Activated naive CD8-positive, alpha-beta T cell treated with anti-CD3 and anti-CD28 coated beads, Interleukin-2, amount 50 U/mL, for 16 hours (primary cell): ENCODE measurements at regions not wholly inside any gene's neighbourhood (a gene's known extent, or its start where the extent isn't known, plus 50 kb on each side); places are given as distances from the start of the nearest gene placed in this dataset.
A peak's percentile ranks its signal among the peaks of the same experiment; 100 is the strongest.

Experiments
- DNase-seq: peaks from one replicate; pipeline ENCODE4 v3.0.0-alpha.2; 2020; ENCODE audit warnings: low read depth, low spot score

DNA sequence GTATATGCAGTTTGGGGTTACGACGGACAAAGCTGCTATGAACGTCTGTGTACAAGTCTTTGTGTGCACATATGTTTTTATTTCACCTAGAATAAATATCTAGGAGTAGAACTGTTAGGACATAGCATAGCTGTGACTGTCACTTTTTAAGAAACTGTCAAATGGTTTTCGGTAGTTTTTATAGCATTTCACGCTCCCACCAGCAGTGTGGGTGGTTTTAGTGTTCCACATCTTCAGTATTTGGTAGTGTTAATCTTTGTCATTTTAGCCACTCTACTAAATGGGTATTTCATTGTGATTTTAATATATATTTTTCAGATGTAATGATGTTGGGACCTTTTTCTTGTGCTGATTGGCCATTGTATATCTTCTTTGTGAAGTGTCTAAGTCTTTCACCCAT lies 109.1 kb upstream of the BCAT1 start:
- no peak for DNase-seq

DNA sequence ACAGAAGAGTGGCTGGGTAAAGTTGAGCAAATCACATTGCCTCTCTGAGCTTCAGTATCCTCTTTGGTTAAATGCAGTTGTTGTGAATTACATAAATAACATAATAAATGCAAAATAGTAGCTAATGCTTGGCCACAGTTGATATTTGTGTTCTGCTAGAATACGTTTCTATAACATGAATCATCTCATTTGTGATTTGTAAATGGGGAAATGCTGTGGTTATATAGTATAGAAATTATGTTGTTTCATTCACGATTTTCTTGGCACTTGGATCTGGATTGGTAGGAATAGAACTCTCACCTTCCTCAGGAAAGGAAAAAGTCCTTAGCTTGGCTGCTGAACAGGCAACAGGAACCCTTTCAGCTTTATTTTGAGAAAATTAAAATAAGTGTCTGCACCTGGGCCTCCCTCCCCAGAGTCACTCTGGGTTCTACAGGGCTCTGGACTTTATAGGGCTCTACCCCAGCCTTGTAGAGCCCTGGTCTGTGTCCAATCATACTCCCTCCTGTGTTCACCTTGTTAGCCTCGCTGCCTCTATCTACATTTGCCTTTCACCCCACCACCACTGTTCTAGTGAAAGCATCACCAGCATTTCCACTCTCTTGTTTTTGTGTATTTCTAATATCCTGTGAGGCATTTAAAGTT lies 107.7 kb upstream of the BCAT1 start:
- no peak for DNase-seq

GRCh38 chr12:25056011-25056410 lies 107.1 kb upstream of the BCAT1 start:
- DNase-seq, result no peak

GRCh38 chr12:25054783-25055144 lies 105.9 kb upstream of the BCAT1 start:
- DNase-seq, result peak; percentile 23

GRCh38 chr12:25054076-25054782 lies 105.3 kb upstream of the BCAT1 start:
- no peak for DNase-seq

GRCh38 chr12:25052914-25053211 lies 104.0 kb upstream of the BCAT1 start:
- DNase-seq, result no peak

DNA sequence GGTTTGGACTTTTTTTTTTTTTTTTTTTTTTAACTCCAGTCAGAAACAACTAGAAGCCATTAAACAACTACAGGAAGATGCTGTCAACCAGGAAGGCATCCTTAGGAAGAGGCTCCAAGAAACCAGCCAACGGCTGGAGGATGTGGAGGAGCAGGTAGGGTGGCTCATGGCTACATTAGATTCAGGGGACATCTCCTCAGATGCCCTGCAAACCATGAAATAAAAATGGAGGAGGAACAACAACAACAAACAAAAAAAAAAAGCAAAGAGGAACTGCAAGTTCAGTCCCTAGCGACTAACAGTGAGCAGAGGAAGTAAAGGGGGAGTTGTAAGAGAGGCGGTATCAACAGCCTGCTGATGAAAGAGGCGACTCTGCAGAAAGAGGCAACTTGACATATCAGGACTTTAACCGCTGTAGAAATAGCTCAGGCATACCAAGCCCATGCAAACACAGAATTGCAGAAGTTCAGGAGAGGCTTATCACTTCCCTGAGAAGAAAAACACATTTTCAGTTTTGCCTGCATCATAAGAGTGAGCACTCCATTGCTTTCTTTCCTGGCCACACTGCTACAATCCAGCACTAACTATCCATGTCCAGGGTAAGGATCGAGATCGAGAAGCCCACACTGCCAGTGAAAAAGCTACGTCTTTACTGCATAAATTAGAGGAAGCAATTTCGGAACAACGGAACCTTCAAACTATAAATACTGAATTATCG lies 103.5 kb upstream of the BCAT1 start:
- DNase-seq, result peak; percentile 1

- peak; percentile 19 for DNase-seq
These were observed 102.8 kb upstream of the BCAT1 start for GRCh38 chr12:25051656-25052195.

DNA sequence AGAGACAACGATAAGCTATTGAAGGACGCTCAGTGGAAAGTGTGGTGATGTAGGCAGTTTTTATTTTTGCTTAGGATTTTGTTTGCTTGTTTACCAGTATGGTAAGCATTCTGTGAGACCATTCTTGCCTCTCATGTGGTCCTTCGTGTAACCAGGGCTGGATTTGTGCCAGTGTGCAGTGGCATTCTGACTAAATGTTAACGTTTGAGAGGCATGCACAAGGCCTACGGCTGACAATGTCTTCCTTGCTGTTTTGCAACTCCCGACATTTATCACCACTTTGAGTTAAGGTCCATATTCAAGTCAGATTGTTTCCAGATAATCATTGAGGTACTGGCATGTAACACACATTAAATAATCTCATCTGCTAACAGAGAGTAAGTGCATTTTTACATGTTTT lies 102.3 kb upstream of the BCAT1 start:
- DNase-seq, result no peak

GRCh38 chr12:25045869-25046268 lies 97.0 kb upstream of the BCAT1 start:
- DNase-seq, result no peak

DNA sequence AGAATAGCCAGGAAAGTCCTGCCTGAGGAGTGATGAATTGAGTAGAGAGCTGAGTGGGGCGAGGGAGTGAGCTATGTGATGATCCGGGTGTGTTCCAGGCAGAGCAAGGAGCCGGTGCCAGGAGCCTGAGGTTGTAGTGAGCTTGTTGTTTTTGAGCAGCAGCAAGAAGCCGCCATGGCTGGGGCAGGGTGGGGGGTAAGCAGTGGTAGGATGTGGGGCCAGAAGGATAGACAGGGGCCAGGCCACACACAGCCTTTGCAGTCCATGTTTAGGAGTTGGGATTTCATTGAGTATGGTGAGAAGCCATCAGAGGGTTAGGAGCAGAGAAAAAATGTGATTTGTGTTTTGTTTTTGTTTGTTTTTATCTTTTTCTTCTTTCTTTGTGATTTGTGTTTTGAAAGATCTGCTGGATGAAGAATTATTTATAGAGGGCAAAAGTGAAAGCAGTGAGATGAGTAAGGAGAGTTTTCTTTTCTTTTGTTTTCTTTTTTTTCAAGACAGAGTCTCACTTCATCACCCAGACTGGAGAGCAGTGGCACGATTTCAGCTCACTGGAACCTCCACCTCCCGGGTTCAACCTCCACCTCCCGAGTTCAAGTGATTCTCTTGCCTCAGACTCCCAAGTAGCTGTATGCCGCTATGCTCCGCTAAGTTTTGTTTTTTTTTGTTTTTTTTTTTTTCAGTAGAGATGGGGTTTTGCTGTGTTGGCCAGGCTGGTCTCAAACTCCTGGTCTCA lies 92.3 kb upstream of the BCAT1 start:
- DNase-seq, result no peak

- DNase-seq, result no peak
These were observed 91.7 kb upstream of the BCAT1 start for GRCh38 chr12:25040593-25040992.

GRCh38 chr12:25034676-25035075 lies 85.8 kb upstream of the BCAT1 start:
- no peak for DNase-seq

GRCh38 chr12:25025951-25026490 lies 77.1 kb upstream of the BCAT1 start:
- DNase-seq, result no peak

DNA sequence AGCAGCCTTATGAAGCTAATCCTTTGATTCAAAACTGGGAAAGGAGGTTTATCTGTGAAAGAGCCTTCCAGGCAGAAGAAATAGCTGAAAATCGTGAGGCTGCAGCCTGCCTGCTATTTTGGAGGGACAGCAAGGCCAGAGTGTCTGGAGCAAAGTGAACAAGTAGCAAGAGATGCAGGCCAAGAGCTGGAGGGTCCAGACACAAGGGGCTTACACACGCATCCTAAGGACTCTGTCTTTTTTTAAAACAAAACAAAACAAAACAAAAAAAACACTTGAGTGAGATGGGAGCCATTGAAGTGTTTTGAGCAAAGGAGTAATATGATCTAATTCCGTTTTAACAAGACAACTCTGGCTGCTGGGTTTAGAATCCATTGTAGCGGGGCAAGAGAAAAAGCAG lies 76.4 kb upstream of the BCAT1 start:
- no peak for DNase-seq

GRCh38 chr12:25023808-25024207 lies 74.9 kb upstream of the BCAT1 start:
- no peak for DNase-seq

DNA sequence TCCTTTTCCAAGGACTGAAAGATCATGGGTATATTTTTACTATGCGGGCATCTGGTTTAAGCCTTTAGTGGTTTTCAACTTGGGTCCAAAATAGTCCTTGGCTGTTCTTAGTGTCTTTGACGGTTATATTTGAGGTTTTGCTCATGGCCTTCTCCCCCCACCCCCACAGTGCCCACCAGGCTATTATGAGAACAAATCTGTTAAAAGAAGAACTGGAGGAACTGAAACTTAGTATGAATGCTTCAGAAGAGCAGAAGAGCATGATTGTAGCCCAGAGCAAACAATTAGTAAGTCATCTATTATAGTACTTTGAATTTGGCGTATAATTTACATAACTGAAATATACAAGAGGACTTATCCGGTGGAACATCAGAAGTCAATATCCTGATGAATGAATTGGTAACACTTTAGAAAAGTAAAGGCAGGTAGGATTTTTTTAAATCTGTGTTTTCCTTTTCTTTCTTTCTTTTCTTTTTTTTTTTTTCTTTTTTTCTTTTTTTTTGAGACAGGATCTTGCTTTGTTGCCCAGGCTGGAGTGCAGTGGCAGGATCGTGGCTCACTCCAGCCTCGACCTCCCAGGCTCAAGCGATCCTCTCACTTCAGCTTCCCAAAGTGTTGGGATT lies 71.8 kb upstream of the BCAT1 start:
- no peak for DNase-seq

DNA sequence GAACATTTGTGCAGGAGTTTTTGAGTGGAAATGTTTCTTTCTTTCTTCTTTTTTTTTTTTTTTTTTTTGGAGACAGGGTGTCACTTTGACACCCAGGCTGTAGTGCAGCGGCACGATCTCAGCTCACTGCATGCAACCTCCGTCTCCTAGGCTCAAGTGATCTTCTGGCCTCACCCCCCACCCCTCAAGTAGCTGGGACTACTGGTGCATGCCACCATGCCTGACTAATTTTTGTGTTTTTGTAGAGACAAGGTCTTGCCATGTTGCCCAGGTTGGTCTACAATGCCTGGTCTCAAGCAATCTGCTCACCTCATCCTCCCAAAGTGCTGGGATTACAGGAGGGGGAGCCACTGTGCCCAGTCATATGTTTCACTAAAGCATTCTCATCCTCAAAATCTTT lies 69.2 kb upstream of the BCAT1 start:
- DNase-seq, result no peak

- no peak for DNase-seq
These were observed 68.4 kb upstream of the BCAT1 start for GRCh38 chr12:25017336-25017735.

DNA sequence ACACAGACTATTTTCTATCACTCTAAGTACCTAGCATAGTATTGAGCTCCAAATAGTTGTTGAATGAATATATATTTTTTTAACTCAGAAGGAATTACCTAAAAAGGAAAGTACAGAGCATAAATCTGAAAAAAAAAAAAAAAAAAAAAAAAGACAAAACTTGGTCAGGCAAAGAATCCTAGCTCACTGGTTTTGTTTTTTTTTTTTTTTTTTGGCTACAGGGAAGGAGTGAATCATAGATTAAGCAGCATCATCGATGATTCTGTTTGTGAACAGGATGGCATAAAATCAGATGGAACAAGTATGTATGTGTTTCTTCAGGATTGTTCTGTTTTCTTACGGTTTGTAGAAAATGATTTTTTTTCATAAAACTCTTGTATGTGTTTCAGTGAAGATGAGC lies 66.1 kb upstream of the BCAT1 start:
- no peak for DNase-seq

DNA sequence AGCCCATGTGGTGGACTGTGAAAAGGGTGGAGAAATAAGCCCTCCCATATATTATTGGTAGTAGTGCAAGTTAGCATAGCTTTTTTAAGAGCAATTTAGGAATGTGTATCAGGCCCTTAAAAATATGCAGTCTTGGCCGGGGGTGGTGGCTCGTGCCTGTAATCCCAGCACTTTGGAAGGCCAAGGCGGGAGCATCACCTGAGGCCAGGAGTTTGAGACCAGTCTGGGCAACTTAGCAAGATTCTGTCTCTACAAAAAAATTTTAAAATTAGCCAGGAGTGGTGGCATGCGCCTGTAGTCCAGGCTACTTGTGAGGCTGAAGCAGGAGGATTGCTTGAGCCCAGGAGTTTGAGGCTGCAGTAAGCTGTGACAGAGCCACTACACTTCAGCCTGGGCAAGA lies 64.2 kb upstream of the BCAT1 start:
- DNase-seq, result no peak
